ENCODE measurements at regions not wholly inside any gene's neighbourhood (a gene's known extent, or its start where the extent isn't known, plus 50 kb on each side); places are given as distances from the start of the nearest gene placed in this dataset.

DNA sequence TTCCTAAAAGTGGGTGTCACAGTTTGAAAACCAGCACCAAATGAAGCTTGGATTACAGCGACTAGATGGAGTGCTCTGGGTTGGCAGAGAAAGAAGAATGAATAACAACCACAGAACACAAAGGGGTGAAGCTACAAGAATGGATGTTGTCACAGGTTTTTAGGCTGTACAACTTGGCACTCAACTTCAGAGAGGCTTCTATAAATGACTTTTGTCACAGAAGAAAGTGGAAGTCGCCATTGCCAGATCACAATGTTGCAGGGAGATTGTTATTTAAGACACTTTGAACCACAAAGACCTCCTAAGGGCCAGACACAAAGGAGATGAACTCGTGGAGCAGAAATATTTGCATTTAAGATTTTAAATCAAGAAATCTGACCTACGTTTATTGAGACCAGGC lies 354.2 kb downstream of the CDH7 start:
- no peak for DNase-seq (ENCODE audit: low read depth, low spot score)
- TF ChIP-seq, protein P1, sequence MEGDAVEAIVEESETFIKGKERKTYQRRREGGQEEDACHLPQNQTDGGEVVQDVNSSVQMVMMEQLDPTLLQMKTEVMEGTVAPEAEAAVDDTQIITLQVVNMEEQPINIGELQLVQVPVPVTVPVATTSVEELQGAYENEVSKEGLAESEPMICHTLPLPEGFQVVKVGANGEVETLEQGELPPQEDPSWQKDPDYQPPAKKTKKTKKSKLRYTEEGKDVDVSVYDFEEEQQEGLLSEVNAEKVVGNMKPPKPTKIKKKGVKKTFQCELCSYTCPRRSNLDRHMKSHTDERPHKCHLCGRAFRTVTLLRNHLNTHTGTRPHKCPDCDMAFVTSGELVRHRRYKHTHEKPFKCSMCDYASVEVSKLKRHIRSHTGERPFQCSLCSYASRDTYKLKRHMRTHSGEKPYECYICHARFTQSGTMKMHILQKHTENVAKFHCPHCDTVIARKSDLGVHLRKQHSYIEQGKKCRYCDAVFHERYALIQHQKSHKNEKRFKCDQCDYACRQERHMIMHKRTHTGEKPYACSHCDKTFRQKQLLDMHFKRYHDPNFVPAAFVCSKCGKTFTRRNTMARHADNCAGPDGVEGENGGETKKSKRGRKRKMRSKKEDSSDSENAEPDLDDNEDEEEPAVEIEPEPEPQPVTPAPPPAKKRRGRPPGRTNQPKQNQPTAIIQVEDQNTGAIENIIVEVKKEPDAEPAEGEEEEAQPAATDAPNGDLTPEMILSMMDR (IDR thresholded peaks at IDR 0.05; ENCODE audit: insufficient read depth, low read length, missing control alignments) = no peak
- H3K4me3 ChIP-seq (ENCODE audit: low read depth, low read length) = no peak overlapping the region
- ChIA-PET CTCF (no interaction called here), POLR2A (no interaction called here)

DNA sequence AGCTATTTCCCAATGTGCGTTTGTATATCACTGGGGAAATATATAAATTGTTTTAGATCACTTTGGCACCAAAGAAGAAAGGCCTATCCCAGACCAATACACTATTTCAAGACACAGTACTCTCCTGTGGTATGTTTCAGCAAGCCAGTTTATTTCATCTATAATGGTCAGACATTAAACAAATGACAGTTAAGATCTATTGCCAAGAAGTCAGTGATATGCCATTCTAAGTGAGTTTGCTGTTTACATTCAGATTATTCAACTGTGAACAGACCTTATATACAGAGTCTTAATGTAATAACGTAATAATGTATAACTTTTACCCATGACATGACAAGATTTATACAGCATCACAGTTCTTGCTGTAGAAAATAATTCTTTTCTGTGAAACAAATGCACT lies 352.7 kb downstream of the CDH7 start:
- ChIA-PET POLR2A (no interaction called here), CTCF (interaction anchor here (0.6 kb wide), 1 partner anchor 90 kb away, joined by 3 read pairs; no protein-coding TSS in a partner anchor)
- no peak overlapping the region for H3K4me3 ChIP-seq (ENCODE audit: low read depth, low read length)
- no peak for DNase-seq (ENCODE audit: low read depth, low spot score)
- TF ChIP-seq, protein P1 (IDR thresholded peaks at IDR 0.05; ENCODE audit: insufficient read depth, low read length, missing control alignments) = no peak

DNA sequence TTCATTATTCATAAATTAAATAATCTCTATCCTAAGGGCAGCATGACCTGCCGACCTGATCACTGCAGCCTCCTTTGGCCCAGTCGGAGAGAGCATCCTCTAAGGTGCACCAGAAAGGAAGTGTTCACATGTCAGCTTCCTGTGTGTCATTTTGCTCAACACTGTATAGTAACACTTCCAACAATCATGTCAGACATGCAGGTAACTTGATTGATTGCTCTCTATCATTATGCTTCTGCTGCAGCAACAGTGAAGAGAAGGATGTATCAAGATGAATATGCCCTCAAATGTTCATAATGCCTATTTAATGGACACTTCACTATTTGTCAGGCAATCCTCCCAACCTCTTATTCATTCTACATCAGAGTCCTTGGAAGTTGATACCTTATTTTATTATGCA lies 332.3 kb downstream of the CDH7 start:
- POLR2A ChIA-PET = no interaction called here
- H3K4me3 ChIP-seq (ENCODE audit: low read depth, low read length) = no peak overlapping the region

DNA sequence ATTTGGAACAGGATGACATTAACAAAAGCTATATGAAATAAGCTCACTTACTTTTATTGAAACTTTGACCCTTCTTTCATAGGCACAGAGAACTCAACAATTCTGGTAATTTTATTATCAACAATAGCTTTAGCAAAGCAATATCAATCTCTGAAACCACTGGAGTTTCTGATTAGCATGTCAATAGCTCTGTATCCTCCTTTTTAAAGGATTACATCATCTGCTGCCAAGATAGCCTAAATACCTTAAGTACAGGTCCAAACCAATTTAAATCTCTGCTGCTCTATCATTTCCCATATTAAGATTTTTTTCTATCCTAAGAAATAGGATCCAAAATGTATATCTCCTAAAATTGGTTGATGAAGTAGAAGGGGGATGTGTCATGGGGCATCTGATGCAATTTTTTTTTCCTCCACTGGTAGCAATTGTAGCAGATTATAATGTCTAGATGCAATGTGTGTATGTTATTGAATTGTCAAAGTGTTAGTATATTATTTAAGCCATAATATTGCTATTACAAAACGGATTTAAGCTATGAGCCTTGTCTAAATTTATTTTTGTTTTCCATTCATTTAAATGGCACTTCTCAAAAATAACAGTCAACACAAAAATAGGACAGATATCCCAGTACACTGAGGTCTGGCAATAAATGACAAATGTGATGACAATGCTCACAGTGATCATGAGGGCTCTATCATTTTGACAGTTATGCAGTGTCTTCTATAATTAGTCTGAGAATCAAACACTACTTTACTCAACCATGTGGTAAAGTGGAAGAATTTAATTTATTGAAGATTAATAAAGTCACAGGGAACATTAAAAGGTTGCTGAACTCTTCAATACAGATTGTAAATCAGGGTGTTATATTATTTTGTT lies 328.4 kb downstream of the CDH7 start:
- DNase-seq (ENCODE audit: low read depth, low spot score) = no peak
- H3K4me3 ChIP-seq (ENCODE audit: low read depth, low read length) = no peak overlapping the region
- CTCF ChIA-PET = no interaction called here
- TF ChIP-seq, protein P1 (IDR thresholded peaks at IDR 0.05; ENCODE audit: insufficient read depth, low read length, missing control alignments) = no peak
- POLR2A ChIA-PET = no interaction called here

More for the DNA sequence above, 332.3 kb downstream of the CDH7 start:
- TF ChIP-seq, protein P1 (IDR thresholded peaks at IDR 0.05; ENCODE audit: insufficient read depth, low read length, missing control alignments) = no peak
- CTCF ChIA-PET = no interaction called here
- no peak for DNase-seq (ENCODE audit: low read depth, low spot score)

DNA sequence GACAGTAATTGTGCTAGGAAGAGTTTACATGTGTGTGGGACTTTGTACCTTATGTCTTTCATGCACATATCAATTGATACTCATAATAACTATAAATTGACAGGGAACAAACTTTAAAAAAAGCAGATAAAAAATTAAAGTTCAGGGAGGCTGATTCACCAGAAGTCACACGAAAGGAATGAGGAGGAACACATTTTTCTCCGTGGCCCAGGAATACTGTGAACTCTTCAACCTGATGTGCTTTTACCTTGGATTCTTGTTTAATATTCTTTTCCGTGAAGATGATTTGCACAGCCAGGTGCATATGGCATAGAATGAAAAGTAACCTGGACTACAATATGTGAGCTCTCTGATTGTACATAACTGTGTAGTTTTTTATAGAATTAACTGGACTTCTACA lies 326.3 kb downstream of the CDH7 start:
- CTCF ChIA-PET = no interaction called here
- TF ChIP-seq, protein P1 (IDR thresholded peaks at IDR 0.05; ENCODE audit: insufficient read depth, low read length, missing control alignments) = no peak
- POLR2A ChIA-PET = no interaction called here
- DNase-seq (ENCODE audit: low read depth, low spot score) = no peak
- H3K4me3 ChIP-seq (ENCODE audit: low read depth, low read length) = no peak overlapping the region

DNA sequence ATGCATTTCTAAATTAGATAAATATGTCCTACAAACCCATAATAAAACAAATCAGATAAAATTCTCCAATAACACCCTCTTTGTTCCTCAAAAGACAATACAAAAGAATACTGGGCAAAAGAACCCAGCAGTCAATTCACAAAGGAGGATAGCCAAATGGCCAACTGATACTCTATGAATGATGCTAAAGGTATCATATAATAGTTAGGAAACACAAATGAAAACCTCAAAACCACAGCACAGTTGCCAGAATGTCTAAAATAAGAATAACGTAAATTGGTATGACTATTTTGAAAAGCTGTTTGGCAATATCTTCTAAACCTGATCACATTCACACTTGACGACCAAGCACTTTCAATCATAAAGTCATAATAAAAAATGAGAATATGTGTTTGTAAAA lies 315.4 kb downstream of the CDH7 start:
- TF ChIP-seq, protein P1 (IDR thresholded peaks at IDR 0.05; ENCODE audit: insufficient read depth, low read length, missing control alignments) = no peak
- CTCF ChIA-PET = no interaction called here
- DNase-seq (ENCODE audit: low read depth, low spot score) = no peak
- H3K4me3 ChIP-seq (ENCODE audit: low read depth, low read length) = no peak overlapping the region
- POLR2A ChIA-PET = no interaction called here
